ENCODE measurements at regions not wholly inside any gene's neighbourhood (a gene's known extent, or its start where the extent isn't known, plus 50 kb on each side); places are given as distances from the start of the nearest gene placed in this dataset.

- Histone ChIP-seq H3K27me3 (no peaks in the 10 kb centered on the region), H3K4me3 (replicated peaks in 1 of 3) (no peak overlapping the region), H3K9me3 (no peaks in the 10 kb centered on the region), H3K4me1 (peaks cover 0 to 6% of the 10 kb centered on the region in 2 donors), H3K36me3 (no peaks in the 10 kb centered on the region), H3K27ac (no peak overlapping the region)
- intact Hi-C loops (cut with DNase I): no loop called here
- WGBS, 2 donors: 89 to 93% methylated on average over 3 of the region's 3 CpGs
- TF ChIP-seq CTCF (IDR thresholded peaks at IDR 0.05): no peak
- TF ChIP-seq POLR2A (IDR thresholded peaks at IDR 0.05): no peak
- no peak for DNase-seq
Measured at GRCh38 chr6:122061855-122062254, 337.6 kb upstream of the HSF2 start.

- WGBS, 2 donors: 42 to 47% methylated on average over 4 of the region's 4 CpGs
- TF ChIP-seq POLR2A (IDR thresholded peaks at IDR 0.05): no peak
- Histone ChIP-seq H3K4me3 (replicated peaks in 1 of 3) (no peak overlapping the region), H3K27ac (no peak overlapping the region), H3K27me3 (no peaks in the 10 kb centered on the region), H3K4me1 (peaks cover 0 to 6% of the 10 kb centered on the region in 2 donors), H3K9me3 (no peaks in the 10 kb centered on the region), H3K36me3 (no peaks in the 10 kb centered on the region)
- DNase-seq: no peak
- intact Hi-C loops (cut with DNase I): no loop called here
Measured at GRCh38 chr6:122063076-122063475, 336.4 kb upstream of the HSF2 start.

GRCh38 chr6:122063761-122064160, 335.7 kb upstream of the HSF2 start:
- H3K27me3 ChIP-seq: no peaks in the 10 kb centered on the region
- 90 to 91% methylated on average over 5 of the region's 5 CpGs for WGBS, 2 donors
- H3K36me3 ChIP-seq: no peaks in the 10 kb centered on the region
- no peak overlapping the region for H3K4me3 ChIP-seq (replicated peaks in 1 of 3)
- intact Hi-C loops (cut with DNase I): no loop called here
- no peak for DNase-seq
- TF ChIP-seq POLR2A (IDR thresholded peaks at IDR 0.05) (no peak), CTCF (IDR thresholded peaks at IDR 0.05) (no peak)
- no peak overlapping the region for H3K27ac ChIP-seq
- peaks cover 0 to 6% of the 10 kb centered on the region in 2 donors for H3K4me1 ChIP-seq
- no peaks in the 10 kb centered on the region for H3K9me3 ChIP-seq

GRCh38 chr6:122066200-122066599, 333.3 kb upstream of the HSF2 start:
- Histone ChIP-seq H3K9me3 (no peaks in the 10 kb centered on the region), H3K4me1 (peaks cover 0 to 6% of the 10 kb centered on the region in 2 donors), H3K36me3 (no peaks in the 10 kb centered on the region), H3K4me3 (replicated peaks in 1 of 3) (no peak overlapping the region), H3K27me3 (no peaks in the 10 kb centered on the region), H3K27ac (no peak overlapping the region)
- no peak for DNase-seq
- TF ChIP-seq POLR2A (IDR thresholded peaks at IDR 0.05): no peak
- no peak for TF ChIP-seq CTCF (IDR thresholded peaks at IDR 0.05)
- WGBS, 2 donors: 83 to 87% methylated on average over 4 of the region's 4 CpGs
- intact Hi-C loops (cut with DNase I): no loop called here

GRCh38 chr6:122068291-122068769, 331.1 kb upstream of the HSF2 start:
- Histone ChIP-seq H3K4me3 (replicated peaks in 1 of 3) (no peak overlapping the region), H3K27ac (no peak overlapping the region), H3K27me3 (no peaks in the 10 kb centered on the region), H3K9me3 (no peaks in the 10 kb centered on the region), H3K4me1 (peaks cover 0 to 6% of the 10 kb centered on the region in 2 donors), H3K36me3 (no peaks in the 10 kb centered on the region)
- TF ChIP-seq CTCF (IDR thresholded peaks at IDR 0.05): no peak
- TF ChIP-seq POLR2A (IDR thresholded peaks at IDR 0.05): no peak
- intact Hi-C loops (cut with DNase I): no loop called here
- WGBS, 2 donors: 35 to 38% methylated on average over 3 of the region's 3 CpGs
- no peak for DNase-seq

- no peaks in the 10 kb centered on the region for H3K9me3 ChIP-seq
- no peak overlapping the region for H3K27ac ChIP-seq
- H3K27me3 ChIP-seq: no peaks in the 10 kb centered on the region
- intact Hi-C loops (cut with DNase I): no loop called here
- H3K4me3 ChIP-seq (replicated peaks in 1 of 3): no peak overlapping the region
- H3K4me1 ChIP-seq: no peaks in the 10 kb centered on the region
- WGBS, 2 donors: 71 to 73% methylated on average over 4 of the region's 4 CpGs
- no peak for DNase-seq
- TF ChIP-seq POLR2A (IDR thresholded peaks at IDR 0.05) (no peak), CTCF (IDR thresholded peaks at IDR 0.05) (no peak)
- H3K36me3 ChIP-seq: no peaks in the 10 kb centered on the region
Measured at GRCh38 chr6:122069932-122070331, 329.5 kb upstream of the HSF2 start.

Data from thyroid gland (tissue), 4 donors.